ENCODE measurements at regions not wholly inside any gene's neighbourhood (a gene's known extent, or its start where the extent isn't known, plus 50 kb on each side); places are given as distances from the start of the nearest gene placed in this dataset.

GRCh38 chr5:175056831-175057230 is 332.4 kb downstream of the MSX2 start:
- TF ChIP-seq CTCF (IDR thresholded peaks at IDR 0.05 in 8 of 11, conservative IDR thresholded peaks at IDR 0.05 in 3 of 11) = no peak
- TF ChIP-seq POLR2AphosphoS5 (IDR thresholded peaks at IDR 0.05) = no peak

All from spleen (tissue), 7 donors.